BJ (cell line): ENCODE measurements at regions not wholly inside any gene's neighbourhood (a gene's known extent, or its start where the extent isn't known, plus 50 kb on each side); places are given as distances from the start of the nearest gene placed in this dataset.
"Not testable (repeated sequence)": the region's sequence is repeated elsewhere in the genome, so short reads cannot be mapped to it uniquely, and the experiment has no call there.

Source experiments
- CTCF ChIA-PET: fragments of 350-600 bp; formaldehyde crosslinking; extraction: SDS; loops from one replicate; lab custom pipeline; 2021; ENCODE audit warnings: antibody characterized with exemption, inconsistent platforms; lab: Yijun Ruan, JAX
- POLR2A ChIA-PET: fragments of 300-600 bp; sonication (Branson Sonifier 250); formaldehyde crosslinking; extraction: SDS; loops from one replicate; lab custom pipeline; 2021; ENCODE audit warnings: antibody characterized with exemption; lab: Charles Lee
- DNase-seq: peaks from one replicate; pipeline ENCODE4 v3.0.0-alpha.2; 2011; ENCODE audit warnings: low read depth
- H3K27me3 ChIP-seq: 2 replicates; pipeline ENCODE4 v1.6.0; 2011; ENCODE audit warnings: low read length; ENCODE audit not compliant: control insufficient read depth, insufficient read depth
- H3K36me3 ChIP-seq: 2 replicates; pipeline ENCODE4 v1.5.1; 2011; ENCODE audit warnings: low read length; ENCODE audit not compliant: control insufficient read depth, insufficient read depth
- H3K4me3 ChIP-seq: 2 replicates; pipeline ENCODE4 v1.5.1; 2011; ENCODE audit warnings: low read depth, mild to moderate bottlenecking, control low read depth, low read length
- TF ChIP-seq, protein P1 (sequence below): IDR thresholded peaks from 2 replicates; pipeline ENCODE4 v1.5.1; 2011; ENCODE audit warnings: low read depth, mild to moderate bottlenecking, control low read depth, inconsistent platforms, low read length, moderate library complexity; ENCODE audit not compliant: insufficient read depth

DNA sequence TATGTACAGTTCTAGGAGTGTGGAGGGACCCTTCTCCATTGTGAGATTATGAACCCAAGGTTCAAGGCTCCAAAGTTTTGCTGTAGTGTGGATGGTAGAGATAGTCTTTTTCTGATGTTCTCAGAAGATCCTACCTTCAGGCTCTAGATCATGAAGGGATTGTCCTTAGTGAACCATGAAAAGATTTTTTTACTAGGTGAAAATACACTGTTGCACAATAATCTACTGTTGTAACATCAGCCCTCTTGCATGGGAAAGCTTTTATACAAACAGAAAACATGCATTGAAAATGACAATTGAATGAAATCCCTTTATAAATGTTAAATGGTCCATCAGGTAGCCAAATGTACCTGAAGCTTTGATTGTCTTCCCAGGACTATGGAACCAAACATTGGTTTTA, 177.8 kb downstream of the FAM76B start:
- TF ChIP-seq, protein P1, sequence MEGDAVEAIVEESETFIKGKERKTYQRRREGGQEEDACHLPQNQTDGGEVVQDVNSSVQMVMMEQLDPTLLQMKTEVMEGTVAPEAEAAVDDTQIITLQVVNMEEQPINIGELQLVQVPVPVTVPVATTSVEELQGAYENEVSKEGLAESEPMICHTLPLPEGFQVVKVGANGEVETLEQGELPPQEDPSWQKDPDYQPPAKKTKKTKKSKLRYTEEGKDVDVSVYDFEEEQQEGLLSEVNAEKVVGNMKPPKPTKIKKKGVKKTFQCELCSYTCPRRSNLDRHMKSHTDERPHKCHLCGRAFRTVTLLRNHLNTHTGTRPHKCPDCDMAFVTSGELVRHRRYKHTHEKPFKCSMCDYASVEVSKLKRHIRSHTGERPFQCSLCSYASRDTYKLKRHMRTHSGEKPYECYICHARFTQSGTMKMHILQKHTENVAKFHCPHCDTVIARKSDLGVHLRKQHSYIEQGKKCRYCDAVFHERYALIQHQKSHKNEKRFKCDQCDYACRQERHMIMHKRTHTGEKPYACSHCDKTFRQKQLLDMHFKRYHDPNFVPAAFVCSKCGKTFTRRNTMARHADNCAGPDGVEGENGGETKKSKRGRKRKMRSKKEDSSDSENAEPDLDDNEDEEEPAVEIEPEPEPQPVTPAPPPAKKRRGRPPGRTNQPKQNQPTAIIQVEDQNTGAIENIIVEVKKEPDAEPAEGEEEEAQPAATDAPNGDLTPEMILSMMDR = no peak
- no peak overlapping the region for H3K4me3 ChIP-seq
- H3K36me3 ChIP-seq = no peaks in the 10 kb centered on the region
- ChIA-PET POLR2A (no interaction called here), CTCF (no interaction called here)
- DNase-seq = no peak
- no peaks in the 10 kb centered on the region for H3K27me3 ChIP-seq

DNA sequence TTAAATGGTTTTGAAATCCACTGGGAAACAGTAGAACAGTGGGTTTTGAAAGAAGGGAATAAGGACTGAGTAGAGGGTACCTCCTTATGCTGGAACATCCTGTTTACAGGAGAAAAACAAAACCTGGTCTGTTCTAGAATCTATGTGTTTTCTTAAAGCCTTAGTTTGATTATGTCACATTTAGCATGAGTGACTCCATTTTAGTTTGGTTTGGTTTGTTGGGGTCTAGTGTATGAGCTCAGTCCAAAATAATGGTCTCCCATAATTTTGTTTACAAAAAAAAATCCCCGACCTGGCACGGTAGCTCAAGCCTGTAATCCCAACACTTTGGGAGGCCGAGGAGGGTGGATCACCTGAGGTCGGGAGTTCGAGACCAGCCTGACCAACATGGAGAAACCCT, 179.4 kb downstream of the FAM76B start:
- H3K36me3 ChIP-seq, CTCF ChIA-PET, H3K27me3 ChIP-seq, H3K4me3 ChIP-seq, DNase-seq, POLR2A ChIA-PET: not testable (repeated sequence)

DNA sequence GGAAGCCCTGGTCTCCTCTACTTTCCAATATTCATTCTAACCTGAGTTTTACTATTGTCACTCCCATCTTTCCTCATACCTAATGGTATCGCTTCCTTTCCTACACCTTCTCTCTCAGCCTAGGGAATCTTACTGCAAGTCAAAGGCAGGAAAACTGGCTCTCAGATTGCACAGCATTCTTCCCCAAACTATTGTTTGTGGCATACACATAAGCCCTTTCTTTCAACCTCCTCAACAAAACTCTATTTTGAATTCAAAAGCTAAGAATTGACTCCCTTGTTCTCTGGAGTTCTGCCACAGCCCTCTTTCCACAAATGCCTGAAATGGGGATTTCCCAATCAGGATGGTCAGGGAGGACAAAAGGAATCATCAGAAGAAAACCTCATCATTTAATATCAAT, 181.5 kb downstream of the FAM76B start:
- TF ChIP-seq, protein P1 = no peak
- Histone ChIP-seq H3K27me3 (no peaks in the 10 kb centered on the region), H3K4me3 (no peak overlapping the region), H3K36me3 (no peaks in the 10 kb centered on the region)
- POLR2A ChIA-PET = no interaction called here
- CTCF ChIA-PET = no interaction called here
- DNase-seq = no peak

DNA sequence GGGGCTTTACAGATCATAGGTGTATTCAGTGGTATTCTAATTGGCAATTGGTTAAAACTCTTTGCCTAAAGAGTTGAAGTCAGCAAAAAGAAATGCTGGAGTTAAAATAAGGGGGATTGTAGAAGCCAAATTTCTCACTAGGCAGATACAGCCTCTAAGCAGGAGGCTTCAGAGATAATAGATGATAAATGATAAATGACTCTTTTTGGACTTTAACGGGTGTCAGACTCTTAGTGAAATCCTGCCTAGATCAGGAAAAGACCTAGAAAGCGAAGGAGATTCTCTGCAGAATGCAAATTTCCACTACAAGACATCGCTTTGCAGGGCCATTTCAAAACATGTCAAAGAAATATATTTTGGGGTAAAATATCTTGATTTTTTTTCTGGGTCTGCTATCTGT, 182.8 kb downstream of the FAM76B start:
- ChIA-PET CTCF (no interaction called here), POLR2A (no interaction called here)
- TF ChIP-seq, protein P1 = no peak
- H3K4me3 ChIP-seq = no peak overlapping the region
- DNase-seq = no peak
- no peaks in the 10 kb centered on the region for H3K36me3 ChIP-seq
- H3K27me3 ChIP-seq = no peaks in the 10 kb centered on the region

DNA sequence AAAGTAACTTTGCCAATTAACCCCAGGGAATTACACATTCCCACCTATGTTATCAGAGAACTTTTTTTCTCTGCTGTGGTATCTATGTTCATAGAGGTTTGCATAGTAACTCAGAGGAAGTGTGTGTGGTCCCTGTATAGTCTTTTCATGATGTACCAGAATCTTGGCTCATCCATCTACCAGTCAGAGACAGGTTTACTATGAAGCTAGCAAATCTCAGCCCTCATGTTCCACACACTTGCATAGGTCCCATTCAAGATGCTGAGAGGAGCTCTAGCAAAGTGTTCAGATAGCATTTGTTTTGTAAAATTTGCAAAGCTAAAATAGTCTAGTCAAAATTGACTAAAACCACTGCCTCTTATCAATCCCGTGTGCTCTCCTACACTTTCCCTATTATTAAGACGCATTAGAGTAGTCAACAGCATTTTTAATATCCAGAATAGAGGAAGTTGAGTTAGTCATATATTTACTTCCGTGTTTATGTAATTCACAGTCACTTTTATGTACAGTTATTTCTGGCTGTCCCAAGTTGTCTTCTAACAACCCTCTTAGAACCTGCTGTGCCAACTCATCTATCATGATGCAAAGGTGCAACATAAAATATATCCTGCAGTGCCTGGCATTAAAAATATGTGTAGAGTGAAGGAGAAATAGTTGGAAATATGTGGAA, 184.2 kb downstream of the FAM76B start:
- DNase-seq = no peak
- Histone ChIP-seq H3K27me3 (no peaks in the 10 kb centered on the region), H3K4me3 (no peak overlapping the region), H3K36me3 (no peaks in the 10 kb centered on the region)
- ChIA-PET POLR2A (no interaction called here), CTCF (interaction anchor here (2.1 kb wide), 1 partner anchor 13 kb away, joined by 5 read pairs; no protein-coding TSS in a partner anchor)
- TF ChIP-seq, protein P1 = no peak
